Urinary bladder (tissue), 3 donors: ENCODE measurements at regions not wholly inside any gene's neighbourhood (a gene's known extent, or its start where the extent isn't known, plus 50 kb on each side); places are given as distances from the start of the nearest gene placed in this dataset.

Experiments
- DNase-seq: peaks from one replicate; pipeline ENCODE4 v3.0.0-alpha.2; 2015; ENCODE audit errors: extremely low spot score
- H3K27ac ChIP-seq: one replicate; pipeline ENCODE4 v1.5.1; 2013; ENCODE audit warnings: low read depth, mild to moderate bottlenecking, moderate library complexity
- H3K36me3 ChIP-seq: one replicate; pipeline ENCODE4 v1.6.1; 2013; ENCODE audit warnings: mild to moderate bottlenecking, moderate library complexity; ENCODE audit not compliant: insufficient read depth
- H3K4me1 ChIP-seq: one replicate; pipeline ENCODE4 v1.6.1; 2013; ENCODE audit warnings: mild to moderate bottlenecking, moderate library complexity; ENCODE audit not compliant: insufficient read depth
- H3K4me3 ChIP-seq: one replicate; pipeline ENCODE4 v1.5.1; 2013; ENCODE audit warnings: low read depth, low read length
- WGBS: extraction: QIAGEN DNeasy Blood & Tissue Kit; methylation state at CpG from one replicate; pipeline ENCODE4 v1.1.7; 2013; 5-methylcytosine and 5-hydroxymethylcytosine counted together
- donor health status: healthy with polysubstance abuse.
- donor health status: healthy.

DNA sequence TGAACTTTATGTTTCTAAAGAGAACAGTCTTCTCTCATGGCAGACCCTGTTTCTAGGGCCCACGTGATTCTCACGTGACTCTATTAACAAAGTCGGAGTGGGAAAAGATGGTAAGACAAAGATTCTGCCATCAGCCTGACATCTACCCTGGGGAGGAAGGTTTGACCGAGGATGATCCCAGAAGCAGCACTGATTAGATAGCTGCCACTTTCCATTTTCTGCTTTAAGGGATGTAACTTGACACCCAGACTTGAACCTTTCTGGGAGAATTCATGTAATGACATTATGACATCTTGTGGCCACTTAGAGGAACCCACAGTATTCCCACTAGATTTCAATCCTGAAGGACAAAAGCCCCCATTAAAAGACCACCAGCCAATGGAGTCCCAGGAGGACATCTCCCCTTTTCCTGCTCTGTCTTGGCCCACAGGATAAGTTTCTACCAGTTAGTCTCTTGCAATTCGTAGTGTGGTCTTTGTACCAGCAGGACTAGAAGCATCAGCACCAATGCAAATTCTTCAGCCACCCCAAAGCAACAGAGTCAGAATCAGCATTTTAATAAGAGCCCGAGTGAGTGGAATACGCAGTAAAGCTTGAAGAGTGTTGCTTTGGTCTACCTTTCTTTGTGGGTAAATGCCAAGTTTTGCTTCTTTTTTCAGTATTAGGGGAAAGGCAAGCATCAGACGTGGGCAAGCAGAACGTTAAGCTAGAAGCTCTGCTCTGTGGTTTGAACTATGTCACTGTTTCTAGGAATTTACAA, 480.5 kb upstream of the PROK2 start:
- Histone ChIP-seq H3K27ac (no peak overlapping the region), H3K4me1 (peaks cover 2% of the 10 kb centered on the region), H3K36me3 (no peaks in the 10 kb centered on the region), H3K4me3 (no peak overlapping the region)
- no peak for DNase-seq
- 64% methylated on average over 9 of the region's 9 CpGs for WGBS

DNA sequence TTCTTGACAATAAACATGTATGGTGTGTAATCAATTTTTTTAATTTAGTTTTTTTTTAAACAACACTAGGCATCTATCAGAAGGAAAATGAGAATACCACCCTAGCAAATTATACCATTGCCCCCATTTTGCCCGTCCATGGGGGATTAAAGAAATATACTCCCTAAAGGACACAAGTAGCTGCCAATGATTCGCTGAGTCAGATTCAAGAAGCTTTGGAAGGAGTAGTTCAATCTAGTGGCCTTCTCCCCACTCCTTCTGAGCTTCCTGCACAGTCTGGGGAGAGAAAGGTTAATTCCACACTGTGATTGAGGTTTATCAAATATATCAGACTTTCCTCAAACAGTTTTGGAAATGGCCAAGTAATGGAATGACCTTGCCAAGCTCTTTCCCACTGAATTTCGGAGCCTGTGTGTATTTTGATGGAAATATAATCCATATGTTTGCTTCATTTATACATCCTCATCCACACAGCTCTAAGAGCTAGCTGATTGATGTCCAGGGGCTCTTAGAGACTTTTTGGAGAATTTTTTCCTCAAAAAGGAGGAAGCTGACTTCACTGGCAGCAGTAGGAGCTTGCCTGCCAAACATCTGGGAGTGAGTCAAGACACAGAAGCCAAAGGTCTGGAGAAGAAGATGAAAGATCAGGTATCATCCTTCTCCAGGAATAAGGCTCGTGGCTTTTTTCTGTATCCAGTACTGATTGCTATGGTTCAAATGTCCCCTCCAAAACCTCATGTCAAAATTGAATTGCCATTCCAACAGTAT, 478.5 kb upstream of the PROK2 start:
- H3K4me1 ChIP-seq, result no peaks in the 10 kb centered on the region
- H3K27ac ChIP-seq, result no peak overlapping the region
- H3K36me3 ChIP-seq, result no peaks in the 10 kb centered on the region
- H3K4me3 ChIP-seq, result no peak overlapping the region
- no peak for DNase-seq
- WGBS, result 82% methylated on average over 4 of the region's 4 CpGs

DNA sequence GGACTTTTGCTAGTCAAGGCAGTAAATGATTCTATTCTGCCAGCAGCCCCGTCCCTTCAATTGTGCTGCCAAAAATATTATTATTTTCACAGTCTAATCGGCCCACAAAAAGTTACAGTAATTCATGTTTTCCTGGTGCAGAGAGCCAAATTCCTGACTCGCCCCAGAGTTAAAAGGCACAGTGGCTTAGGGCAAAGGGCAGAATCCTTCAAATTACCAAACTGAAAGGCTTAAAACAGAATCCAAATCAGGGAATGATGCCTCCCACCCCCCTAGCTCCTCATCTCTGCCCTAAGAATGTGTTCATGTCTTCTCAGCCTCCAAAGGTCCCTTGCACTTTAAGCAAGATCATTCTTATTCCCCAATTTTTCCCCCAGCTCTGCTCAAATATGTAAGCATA, 477.8 kb upstream of the PROK2 start:
- H3K36me3 ChIP-seq, result no peaks in the 10 kb centered on the region
- WGBS, result 43% methylated on average over 3 of the region's 3 CpGs
- DNase-seq, result no peak
- no peak overlapping the region for H3K27ac ChIP-seq
- no peaks in the 10 kb centered on the region for H3K4me1 ChIP-seq
- H3K4me3 ChIP-seq, result no peak overlapping the region

DNA sequence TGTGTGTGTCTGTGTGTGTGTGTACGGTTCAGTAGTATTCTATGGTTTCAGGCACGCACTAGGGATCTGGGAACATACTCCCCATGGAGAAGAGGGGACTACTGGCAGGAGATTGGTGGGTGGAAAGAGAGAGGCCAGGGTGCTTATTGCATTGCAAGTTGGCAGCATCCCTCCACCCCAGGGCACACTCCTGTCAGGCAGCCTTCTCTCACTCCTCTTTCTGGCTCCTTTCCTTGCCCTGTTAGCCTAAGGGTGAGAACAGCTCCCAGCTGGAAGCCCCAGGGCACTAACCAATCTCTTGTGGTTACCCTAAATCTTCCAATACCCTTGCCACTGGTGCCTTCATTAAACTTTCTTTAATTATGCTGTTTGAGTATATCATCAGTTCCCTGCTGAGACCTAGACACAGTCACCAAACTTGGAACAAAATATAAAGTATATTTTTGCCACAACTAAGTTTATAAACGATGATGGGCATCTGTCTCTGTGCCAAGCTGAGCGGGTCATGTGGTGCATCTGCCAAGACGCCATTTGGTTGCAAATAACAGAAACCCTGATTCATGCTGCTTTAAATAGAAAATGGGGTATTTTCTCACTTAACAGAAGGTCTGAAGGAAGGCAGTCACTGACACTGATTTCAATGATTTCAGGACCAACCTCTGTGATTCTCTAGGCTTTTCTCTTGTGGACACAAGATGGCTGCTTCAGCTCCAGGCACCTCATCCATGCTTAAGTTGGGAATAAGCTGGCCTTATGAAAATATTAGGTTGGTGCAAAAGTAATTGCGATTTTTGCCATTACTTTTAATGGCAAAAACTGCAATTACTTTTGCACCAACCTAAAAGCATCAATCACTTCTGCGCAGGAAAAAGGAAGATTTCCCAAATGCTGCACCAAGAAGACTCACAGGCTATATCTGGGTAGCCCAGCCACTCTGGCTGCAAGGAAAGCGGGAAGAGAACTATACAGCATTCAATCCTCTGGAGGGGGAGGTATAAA, 476.9 kb upstream of the PROK2 start:
- Histone ChIP-seq H3K4me3 (no peak overlapping the region), H3K36me3 (no peaks in the 10 kb centered on the region), H3K4me1 (no peaks in the 10 kb centered on the region), H3K27ac (no peak overlapping the region)
- 83% methylated on average over 8 of the region's 8 CpGs for WGBS
- no peak for DNase-seq

DNA sequence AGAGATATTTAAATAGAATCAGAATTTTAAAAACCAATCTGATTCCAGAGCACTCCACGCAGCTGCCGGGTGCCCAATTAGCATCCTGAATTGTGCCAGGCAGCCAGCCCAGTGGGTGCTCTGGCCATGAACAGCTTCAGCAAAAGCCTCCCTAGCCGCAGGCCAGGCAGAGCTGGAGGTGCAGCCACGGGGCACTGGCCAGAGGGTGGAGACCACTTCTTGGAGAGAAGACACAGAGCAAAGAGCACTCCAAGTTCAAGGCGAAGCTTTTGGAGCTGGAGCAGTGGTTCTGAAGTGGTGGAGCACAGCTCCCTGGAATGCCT, 475.6 kb upstream of the PROK2 start:
- 86% methylated on average over 5 of the region's 5 CpGs for WGBS
- no peak overlapping the region for H3K27ac ChIP-seq
- no peaks in the 10 kb centered on the region for H3K4me1 ChIP-seq
- H3K36me3 ChIP-seq, result no peaks in the 10 kb centered on the region
- no peak for DNase-seq
- H3K4me3 ChIP-seq, result no peak overlapping the region

DNA sequence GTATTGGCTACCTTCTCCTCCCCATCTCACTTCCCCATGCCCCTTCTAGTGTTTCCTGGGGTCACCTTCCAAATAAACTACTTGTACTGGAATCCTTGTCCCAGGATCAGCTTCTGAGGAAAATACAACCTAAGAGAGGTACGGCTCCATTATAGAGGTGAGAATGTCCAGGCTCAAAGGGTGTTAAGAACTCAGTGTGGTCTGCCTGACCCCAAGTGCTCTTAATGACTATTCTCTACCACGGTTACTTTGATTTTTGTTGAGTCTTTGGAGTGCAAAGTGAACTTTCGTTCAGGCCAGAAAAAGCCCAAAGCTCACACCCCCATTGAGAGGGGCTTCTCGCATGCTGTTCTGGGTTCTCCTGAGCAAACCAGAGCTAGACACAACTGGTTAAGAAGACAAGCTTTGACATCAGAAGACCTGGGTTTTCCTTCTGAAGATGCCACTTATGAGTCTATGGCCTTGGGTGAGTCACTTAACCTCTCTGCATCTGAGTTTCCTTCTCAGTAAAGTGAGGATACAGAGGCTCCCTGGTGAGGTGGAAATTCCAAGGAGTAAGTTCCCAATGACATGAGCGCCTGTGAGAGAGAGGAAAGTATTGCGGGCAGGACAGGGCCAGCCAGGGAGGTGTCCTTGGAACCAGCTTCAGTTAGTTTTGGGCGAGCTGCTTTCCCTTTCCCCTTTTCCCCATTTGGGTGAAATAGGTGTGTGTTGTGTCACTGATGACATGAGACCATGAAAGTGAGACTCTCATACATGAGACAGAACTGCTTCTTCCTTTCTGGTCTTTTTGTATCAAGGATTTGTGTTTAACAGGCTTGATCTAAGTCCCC, 475.0 kb upstream of the PROK2 start:
- H3K27ac ChIP-seq, result no peak overlapping the region
- 95% methylated on average over 7 of the region's 7 CpGs for WGBS
- H3K36me3 ChIP-seq, result no peaks in the 10 kb centered on the region
- no peak overlapping the region for H3K4me3 ChIP-seq
- no peaks in the 10 kb centered on the region for H3K4me1 ChIP-seq
- DNase-seq, result no peak

DNA sequence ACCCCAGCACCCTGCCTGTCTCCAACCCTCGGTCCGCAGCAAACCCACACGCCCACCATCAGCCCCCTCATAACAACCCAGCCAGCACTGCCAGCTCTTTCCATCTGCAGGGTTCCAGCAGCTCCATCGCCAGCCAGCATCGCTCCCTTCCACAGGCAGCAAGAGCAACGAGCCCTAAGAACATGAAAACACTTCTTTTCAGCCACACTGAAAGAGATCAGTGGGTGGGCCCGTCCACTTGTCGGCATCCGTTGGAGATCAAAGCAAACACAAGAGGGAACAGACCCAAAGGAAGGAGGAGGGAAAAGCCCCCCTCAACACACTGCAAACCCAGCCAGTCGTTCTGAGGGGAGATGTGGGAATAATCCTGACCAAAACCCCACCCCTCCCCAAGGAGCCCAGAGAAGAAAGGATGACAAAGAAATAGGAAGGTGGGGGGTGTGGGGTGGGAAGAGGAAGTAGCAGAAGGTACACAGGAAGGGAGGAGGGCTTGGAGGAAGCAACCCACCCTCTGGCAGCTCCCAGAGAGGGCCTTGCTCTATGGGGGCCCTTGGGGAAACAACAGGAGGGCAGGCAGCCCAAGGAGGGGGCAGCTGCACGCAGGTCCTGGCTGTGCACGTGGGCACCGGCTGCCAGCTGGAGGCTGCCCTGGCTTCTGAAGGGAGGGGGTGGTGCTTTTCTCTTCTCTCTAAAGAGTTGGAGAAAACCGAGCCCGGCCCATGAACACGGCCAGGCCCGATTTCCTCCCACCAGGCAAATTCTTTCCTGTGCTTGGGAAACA, 473.6 kb upstream of the PROK2 start:
- no peaks in the 10 kb centered on the region for H3K4me1 ChIP-seq
- WGBS, result 62% methylated on average over 17 of the region's 17 CpGs
- H3K27ac ChIP-seq, result no peak overlapping the region
- H3K4me3 ChIP-seq, result no peak overlapping the region
- no peak for DNase-seq
- H3K36me3 ChIP-seq, result no peaks in the 10 kb centered on the region

DNA sequence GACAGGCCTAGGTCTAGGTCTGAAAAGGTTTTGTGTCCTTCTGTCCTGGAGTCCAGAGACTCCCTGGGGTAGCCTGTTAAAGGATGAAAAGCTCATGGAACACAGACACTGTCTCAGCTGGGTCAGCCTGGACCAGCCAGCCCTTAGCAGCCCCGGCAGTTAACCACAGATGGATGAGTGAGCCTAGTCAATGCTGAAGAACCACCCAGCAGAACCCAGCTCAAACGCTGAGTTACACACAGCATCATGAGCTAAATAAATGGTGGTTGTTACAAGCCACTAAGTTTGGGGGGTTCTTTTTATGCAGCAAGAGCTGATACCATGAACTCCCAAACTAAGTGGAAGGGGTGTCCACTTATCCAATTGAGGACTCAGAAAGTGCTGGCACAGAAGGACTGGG, 472.8 kb upstream of the PROK2 start:
- Histone ChIP-seq H3K4me3 (no peak overlapping the region), H3K27ac (no peak overlapping the region), H3K36me3 (no peaks in the 10 kb centered on the region), H3K4me1 (no peaks in the 10 kb centered on the region)
- DNase-seq, result no peak
- over 99% methylated on average over 2 of the region's 2 CpGs for WGBS

DNA sequence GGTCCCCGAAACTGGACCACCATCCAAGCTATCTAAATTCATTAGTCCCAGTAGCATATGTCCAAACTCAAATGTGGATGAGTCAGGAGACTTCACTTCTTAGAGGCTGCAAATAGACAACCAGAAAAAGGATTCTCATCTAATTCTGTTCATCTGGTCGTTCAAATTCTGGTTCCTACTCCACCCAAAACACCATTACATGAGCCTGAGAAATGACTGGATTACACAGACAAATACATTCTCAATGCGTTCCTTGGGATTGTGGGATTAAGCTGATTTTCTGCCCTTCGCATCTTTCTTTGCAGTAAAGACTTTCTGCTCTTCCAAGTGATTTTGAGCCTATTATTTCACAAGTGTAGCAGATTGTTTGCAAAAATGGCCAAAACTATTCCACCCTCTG, 472.3 kb upstream of the PROK2 start:
- DNase-seq, result no peak
- H3K4me1 ChIP-seq, result no peaks in the 10 kb centered on the region
- 89% methylated on average over 4 of the region's 4 CpGs for WGBS
- no peak overlapping the region for H3K27ac ChIP-seq
- H3K36me3 ChIP-seq, result no peaks in the 10 kb centered on the region
- no peak overlapping the region for H3K4me3 ChIP-seq

DNA sequence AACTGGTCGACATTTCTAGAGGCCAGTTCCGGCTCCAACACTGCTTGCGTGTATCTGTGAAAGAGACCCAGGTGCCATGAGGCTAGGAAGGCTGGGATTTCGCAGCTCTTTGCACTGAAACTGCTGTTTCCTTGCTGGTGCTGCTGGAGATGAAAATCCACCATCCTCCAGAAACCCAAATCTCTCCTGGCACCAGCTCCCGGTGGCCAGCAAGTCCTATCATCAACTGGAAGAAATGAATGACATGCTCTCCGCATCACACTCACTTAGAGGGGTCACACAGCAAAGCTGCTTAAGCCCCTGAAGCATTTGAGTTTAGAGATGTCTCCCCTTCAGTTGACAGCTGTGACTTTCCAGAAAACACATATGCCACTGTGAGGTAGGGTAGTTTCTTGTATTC, 471.8 kb upstream of the PROK2 start:
- no peak overlapping the region for H3K27ac ChIP-seq
- H3K36me3 ChIP-seq, result no peaks in the 10 kb centered on the region
- H3K4me3 ChIP-seq, result no peak overlapping the region
- WGBS, result 56% methylated on average over 6 of the region's 6 CpGs
- no peak for DNase-seq
- no peaks in the 10 kb centered on the region for H3K4me1 ChIP-seq

DNA sequence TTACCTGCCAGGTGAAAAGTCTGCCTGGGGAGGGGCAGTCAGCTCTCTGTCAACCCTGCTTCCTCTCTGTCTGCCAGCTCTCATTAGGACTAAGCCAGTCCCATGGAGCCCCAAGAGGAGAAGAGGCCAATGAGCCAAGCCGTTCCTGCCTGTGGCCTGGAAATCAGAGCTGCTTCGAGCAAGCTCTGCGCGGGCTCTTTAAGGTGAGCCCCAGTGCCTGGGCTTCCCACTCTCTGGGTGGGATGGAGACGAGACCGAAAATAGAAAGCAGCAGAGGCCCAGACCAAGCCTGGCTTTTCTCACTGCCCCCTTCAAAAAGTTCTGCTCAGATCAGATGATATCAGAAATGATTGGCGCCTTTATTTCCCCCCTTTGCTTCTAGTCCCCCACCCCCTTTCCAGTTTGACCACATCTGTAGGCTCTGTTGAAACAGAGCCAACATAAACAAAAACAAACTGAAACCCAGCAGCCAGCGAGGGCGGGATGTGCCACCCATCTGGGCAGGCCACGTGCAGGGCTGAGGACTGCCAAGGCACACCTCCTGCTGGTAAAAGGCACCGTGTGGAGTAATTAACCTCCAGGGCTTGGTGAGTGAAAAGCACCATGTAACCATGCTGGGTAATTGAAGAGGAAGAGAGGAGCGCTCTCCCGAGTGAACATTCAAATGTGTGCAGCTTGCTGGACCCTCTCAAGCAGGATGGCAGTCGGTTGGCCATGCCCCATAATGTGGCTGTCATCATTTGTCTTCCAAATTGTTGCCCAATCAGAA, 471.0 kb upstream of the PROK2 start:
- WGBS, result 28% methylated on average over 14 of the region's 14 CpGs
- H3K4me3 ChIP-seq, result no peak overlapping the region
- no peaks in the 10 kb centered on the region for H3K4me1 ChIP-seq
- H3K27ac ChIP-seq, result no peak overlapping the region
- DNase-seq, result peak; percentile 80
- no peaks in the 10 kb centered on the region for H3K36me3 ChIP-seq

DNA sequence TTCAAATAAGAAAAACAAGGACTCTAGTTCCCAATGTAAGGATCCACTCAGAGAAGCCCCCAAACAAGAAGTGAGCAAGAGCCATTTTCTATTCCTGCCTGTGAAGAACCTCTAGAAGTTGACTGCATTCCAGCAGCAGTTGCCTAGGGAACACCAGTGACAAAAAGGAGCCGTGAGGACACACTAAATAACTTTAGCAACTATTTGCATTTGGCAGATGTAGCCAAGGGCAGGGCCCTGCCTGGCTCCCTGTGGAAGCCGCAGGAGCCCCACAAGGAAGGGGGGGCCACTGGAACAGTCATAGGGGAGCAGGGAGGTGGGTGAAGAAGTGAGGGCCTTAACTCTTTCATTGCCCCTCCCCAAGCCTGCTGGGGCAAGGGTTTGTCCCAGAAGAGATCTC, 470.2 kb upstream of the PROK2 start:
- Histone ChIP-seq H3K27ac (no peak overlapping the region), H3K4me3 (no peak overlapping the region), H3K4me1 (no peaks in the 10 kb centered on the region), H3K36me3 (no peaks in the 10 kb centered on the region)
- DNase-seq, result peak; percentile 63
- WGBS, result 17% methylated on average over 2 of the region's 2 CpGs
